ENCODE measurements at regions not wholly inside any gene's neighbourhood (a gene's known extent, or its start where the extent isn't known, plus 50 kb on each side); places are given as distances from the start of the nearest gene placed in this dataset.

GRCh38 chr12:111027431-111027830 lies 107.1 kb upstream of the MYL2 start (continued):
- no peak for TF ChIP-seq EP300 (IDR thresholded peaks at IDR 0.05; ENCODE audit: borderline replicate concordance in 1 of 2, low read depth in 2 of 2, low read length in 2 of 2)
